Nephron (organoid): ENCODE measurements at regions not wholly inside any gene's neighbourhood (a gene's known extent, or its start where the extent isn't known, plus 50 kb on each side); places are given as distances from the start of the nearest gene placed in this dataset.

Source experiments
- H3K27ac Mint-ChIP-seq, 3 experiments: 2 replicates each; pipeline ENCODE4 v1.8.0; 2020; ENCODE audit warnings: mixed read lengths in 3 of 3, mild to moderate bottlenecking in 2 of 3, moderate library complexity in 1 of 3
- H3K27me3 Mint-ChIP-seq: 2 replicates; pipeline ENCODE4 v1.8.0; 2021; ENCODE audit warnings: low read depth, mild to moderate bottlenecking, moderate library complexity, mixed read lengths
- H3K36me3 Mint-ChIP-seq: 2 replicates; pipeline ENCODE4 v1.8.0; 2020; ENCODE audit warnings: low read depth, mixed read lengths
- H3K4me1 Mint-ChIP-seq: 2 replicates; pipeline ENCODE4 v1.8.0; 2020; ENCODE audit warnings: mixed read lengths
- H3K4me3 Mint-ChIP-seq, 3 experiments: 2 replicates each; pipeline ENCODE4 v1.8.0; 2020; ENCODE audit warnings: mild to moderate bottlenecking in 3 of 3, mixed read lengths in 3 of 3, moderate library complexity in 2 of 3
- H3K9me3 Mint-ChIP-seq: 2 replicates; pipeline ENCODE4 v1.8.0; 2020; ENCODE audit warnings: mixed read lengths
- TF ChIP-seq, protein P1 (sequence below), 3 experiments: fragments of 200-600 bp; sonication (generic); IDR thresholded peaks; one replicate each; pipeline ENCODE4 v1.5.0; 2021; ENCODE audit warnings: antibody characterized with exemption in 3 of 3; ENCODE audit not compliant: unreplicated experiment in 3 of 3

DNA sequence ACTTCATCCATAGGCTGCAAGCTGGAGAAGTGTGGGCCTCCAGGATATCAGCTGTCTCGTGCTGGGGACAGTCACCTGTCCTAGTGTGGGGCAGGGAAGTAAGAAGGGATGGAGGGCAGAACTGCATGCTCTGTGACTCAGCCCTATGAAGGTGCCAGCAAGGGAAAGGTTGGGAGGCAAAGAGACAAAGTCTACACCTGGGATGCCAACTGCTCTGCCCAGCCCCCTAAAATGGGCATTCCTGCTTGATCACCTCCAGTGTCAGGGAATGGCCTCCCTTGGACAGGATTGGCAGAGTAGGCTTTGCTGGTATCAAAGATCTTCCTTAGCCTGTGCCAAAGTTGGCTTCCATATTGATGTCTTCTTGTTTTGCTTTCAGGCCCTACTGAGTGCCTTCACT is 335.0 kb downstream of the BCL11B start:
- H3K27ac Mint-ChIP-seq: no peak overlapping the region
- no peaks in the 10 kb centered on the region for H3K4me1 Mint-ChIP-seq
- TF ChIP-seq, protein P1, sequence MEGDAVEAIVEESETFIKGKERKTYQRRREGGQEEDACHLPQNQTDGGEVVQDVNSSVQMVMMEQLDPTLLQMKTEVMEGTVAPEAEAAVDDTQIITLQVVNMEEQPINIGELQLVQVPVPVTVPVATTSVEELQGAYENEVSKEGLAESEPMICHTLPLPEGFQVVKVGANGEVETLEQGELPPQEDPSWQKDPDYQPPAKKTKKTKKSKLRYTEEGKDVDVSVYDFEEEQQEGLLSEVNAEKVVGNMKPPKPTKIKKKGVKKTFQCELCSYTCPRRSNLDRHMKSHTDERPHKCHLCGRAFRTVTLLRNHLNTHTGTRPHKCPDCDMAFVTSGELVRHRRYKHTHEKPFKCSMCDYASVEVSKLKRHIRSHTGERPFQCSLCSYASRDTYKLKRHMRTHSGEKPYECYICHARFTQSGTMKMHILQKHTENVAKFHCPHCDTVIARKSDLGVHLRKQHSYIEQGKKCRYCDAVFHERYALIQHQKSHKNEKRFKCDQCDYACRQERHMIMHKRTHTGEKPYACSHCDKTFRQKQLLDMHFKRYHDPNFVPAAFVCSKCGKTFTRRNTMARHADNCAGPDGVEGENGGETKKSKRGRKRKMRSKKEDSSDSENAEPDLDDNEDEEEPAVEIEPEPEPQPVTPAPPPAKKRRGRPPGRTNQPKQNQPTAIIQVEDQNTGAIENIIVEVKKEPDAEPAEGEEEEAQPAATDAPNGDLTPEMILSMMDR (IDR thresholded peaks at IDR 0.05; ENCODE audit: unreplicated experiment in 3 of 3): no peak
- no peaks in the 10 kb centered on the region for H3K9me3 Mint-ChIP-seq
- H3K4me3 Mint-ChIP-seq: no peak overlapping the region
- H3K27me3 Mint-ChIP-seq: peaks cover 34% of the 10 kb centered on the region
- H3K36me3 Mint-ChIP-seq: no peaks in the 10 kb centered on the region

DNA sequence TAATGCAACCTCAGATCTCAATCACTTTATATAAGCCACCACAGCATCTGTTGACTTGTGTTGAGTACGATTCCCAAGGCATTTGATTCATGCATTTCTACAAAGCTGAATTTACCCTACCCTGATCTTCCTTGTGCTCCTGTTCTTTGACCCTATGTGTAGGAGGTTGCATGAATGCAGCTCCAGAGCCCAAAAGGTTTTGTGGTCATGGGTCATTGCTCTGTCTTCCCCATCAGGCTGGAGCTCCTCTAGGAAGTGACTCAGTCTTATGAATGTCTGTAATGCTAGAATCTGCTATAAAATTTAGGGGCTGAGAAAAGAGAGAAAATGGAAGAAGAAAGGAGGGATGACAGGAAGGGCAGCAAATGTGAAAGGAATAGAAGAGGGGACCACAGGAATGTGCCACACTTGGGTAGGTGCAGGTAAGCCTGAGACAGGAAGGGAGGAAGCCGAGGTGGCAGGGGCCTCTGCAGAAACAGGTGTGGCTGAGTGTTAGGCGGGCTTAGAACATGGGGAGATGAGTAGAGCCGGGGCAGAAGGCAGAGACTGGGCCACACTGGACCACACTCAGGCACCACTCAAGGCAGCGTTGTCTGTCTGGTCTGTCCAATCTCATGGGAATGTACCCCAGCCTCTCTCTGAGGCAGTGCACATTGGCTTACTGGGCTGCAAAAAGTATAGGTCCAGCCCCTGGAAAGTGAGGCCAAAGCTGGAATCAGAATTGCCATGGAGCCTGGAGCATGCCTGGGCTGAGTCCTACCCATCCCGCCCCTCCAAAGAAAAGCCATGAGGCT is 334.1 kb downstream of the BCL11B start:
- no peak overlapping the region for H3K4me3 Mint-ChIP-seq
- no peak overlapping the region for H3K27ac Mint-ChIP-seq
- TF ChIP-seq, protein P1 (IDR thresholded peaks at IDR 0.05; ENCODE audit: unreplicated experiment in 3 of 3): no peak
- H3K9me3 Mint-ChIP-seq: no peaks in the 10 kb centered on the region
- no peaks in the 10 kb centered on the region for H3K36me3 Mint-ChIP-seq
- no peaks in the 10 kb centered on the region for H3K4me1 Mint-ChIP-seq
- peaks cover 25% of the 10 kb centered on the region for H3K27me3 Mint-ChIP-seq

DNA sequence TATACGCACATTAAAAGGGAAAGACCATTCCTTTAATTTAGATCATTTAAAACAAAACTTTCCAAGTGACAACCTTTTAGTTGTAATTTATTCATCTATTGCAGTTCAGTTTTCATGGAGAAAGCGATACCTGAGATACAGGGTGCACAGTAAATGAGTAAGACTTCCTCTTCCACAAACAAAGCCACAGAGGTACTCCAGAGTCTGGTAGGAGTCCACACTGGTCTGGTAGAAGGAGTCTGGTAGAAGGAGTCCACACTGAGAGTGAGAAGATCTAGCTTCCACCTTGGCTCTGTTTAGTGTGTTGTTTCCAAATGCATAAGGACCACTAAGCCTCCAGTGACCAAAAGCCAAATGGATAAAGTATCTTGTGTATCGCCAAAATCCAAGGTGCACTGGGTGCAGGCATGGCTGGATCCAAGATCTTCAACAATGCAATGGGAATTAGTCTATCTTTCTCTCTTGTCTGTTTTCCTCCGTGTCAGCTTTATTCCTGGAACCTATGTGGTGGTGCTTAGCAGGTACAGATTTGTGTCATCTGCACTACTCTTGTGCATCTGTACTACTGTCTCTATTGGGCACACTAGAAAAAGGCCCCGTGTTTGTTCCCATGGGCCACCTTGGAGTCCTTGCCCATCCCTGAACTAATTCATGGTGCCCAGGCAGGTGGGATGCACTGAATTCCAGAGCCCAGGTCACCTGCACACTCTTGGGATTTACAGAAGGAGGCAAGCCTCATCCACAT is 331.1 kb downstream of the BCL11B start:
- no peaks in the 10 kb centered on the region for H3K36me3 Mint-ChIP-seq
- H3K4me3 Mint-ChIP-seq: no peak overlapping the region
- H3K9me3 Mint-ChIP-seq: no peaks in the 10 kb centered on the region
- peaks cover 17% of the 10 kb centered on the region for H3K27me3 Mint-ChIP-seq
- H3K27ac Mint-ChIP-seq: no peak overlapping the region
- H3K4me1 Mint-ChIP-seq: peaks cover 10% of the 10 kb centered on the region
- TF ChIP-seq, protein P1 (IDR thresholded peaks at IDR 0.05; ENCODE audit: unreplicated experiment in 3 of 3): no peak

DNA sequence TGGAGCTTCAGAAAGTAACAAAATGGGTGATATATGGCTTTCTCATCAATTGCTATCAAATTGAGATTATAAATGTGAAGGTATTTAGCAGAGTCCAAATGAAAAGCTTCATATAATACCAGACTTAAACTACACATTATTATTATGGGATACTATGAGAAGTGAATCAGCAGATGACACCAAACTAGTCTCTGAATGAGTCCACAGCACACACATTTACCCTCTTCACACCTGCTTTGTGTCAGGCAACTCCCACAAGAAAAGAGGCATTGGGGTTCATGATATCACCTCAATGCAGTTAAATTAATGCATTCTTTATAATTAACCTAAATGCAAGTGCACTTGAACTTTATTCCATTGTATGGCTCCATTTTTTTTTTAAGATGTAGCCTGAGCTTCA is 330.5 kb downstream of the BCL11B start:
- Mint-ChIP-seq H3K36me3 (no peaks in the 10 kb centered on the region), H3K9me3 (no peaks in the 10 kb centered on the region), H3K27ac (no peak overlapping the region), H3K27me3 (peaks cover 13% of the 10 kb centered on the region), H3K4me1 (peaks cover 16% of the 10 kb centered on the region), H3K4me3 (no peak overlapping the region)
- TF ChIP-seq, protein P1 (IDR thresholded peaks at IDR 0.05; ENCODE audit: unreplicated experiment in 3 of 3): no peak

DNA sequence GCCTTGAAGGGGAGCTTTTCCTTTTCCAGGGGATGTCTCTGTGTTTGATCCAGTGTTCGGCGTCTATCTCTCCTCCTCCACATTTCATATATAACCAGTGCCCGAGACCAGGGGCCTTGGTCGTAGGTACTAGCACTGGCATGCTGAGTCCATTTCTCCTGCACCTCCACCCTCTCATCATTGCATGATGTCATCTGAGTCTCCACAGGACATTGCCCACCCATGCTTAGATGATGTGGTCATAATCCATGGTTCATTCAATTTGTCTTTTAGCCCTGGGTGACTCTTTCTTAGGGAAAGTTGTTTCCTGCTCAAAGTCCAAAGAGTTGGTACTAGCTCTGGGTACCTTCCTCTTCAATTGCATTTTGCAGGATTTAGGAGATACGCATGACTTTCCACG is 328.1 kb downstream of the BCL11B start:
- peaks cover 13% of the 10 kb centered on the region for H3K27me3 Mint-ChIP-seq
- H3K4me1 Mint-ChIP-seq: peaks cover 33% of the 10 kb centered on the region
- H3K9me3 Mint-ChIP-seq: no peaks in the 10 kb centered on the region
- no peak overlapping the region for H3K4me3 Mint-ChIP-seq
- TF ChIP-seq, protein P1 (IDR thresholded peaks at IDR 0.05; ENCODE audit: unreplicated experiment in 3 of 3): no peak
- no peak overlapping the region for H3K27ac Mint-ChIP-seq
- no peaks in the 10 kb centered on the region for H3K36me3 Mint-ChIP-seq
